ENCODE measurements at regions not wholly inside any gene's neighbourhood (a gene's known extent, or its start where the extent isn't known, plus 50 kb on each side); places are given as distances from the start of the nearest gene placed in this dataset.

- no peak for TF ChIP-seq SPI1 (IDR thresholded peaks at IDR 0.05; ENCODE audit: borderline replicate concordance, low read depth)
- TF ChIP-seq CTCF (IDR thresholded peaks at IDR 0.05; ENCODE audit: insufficient read depth, low read length) = no peak
- TF ChIP-seq, protein P1, sequence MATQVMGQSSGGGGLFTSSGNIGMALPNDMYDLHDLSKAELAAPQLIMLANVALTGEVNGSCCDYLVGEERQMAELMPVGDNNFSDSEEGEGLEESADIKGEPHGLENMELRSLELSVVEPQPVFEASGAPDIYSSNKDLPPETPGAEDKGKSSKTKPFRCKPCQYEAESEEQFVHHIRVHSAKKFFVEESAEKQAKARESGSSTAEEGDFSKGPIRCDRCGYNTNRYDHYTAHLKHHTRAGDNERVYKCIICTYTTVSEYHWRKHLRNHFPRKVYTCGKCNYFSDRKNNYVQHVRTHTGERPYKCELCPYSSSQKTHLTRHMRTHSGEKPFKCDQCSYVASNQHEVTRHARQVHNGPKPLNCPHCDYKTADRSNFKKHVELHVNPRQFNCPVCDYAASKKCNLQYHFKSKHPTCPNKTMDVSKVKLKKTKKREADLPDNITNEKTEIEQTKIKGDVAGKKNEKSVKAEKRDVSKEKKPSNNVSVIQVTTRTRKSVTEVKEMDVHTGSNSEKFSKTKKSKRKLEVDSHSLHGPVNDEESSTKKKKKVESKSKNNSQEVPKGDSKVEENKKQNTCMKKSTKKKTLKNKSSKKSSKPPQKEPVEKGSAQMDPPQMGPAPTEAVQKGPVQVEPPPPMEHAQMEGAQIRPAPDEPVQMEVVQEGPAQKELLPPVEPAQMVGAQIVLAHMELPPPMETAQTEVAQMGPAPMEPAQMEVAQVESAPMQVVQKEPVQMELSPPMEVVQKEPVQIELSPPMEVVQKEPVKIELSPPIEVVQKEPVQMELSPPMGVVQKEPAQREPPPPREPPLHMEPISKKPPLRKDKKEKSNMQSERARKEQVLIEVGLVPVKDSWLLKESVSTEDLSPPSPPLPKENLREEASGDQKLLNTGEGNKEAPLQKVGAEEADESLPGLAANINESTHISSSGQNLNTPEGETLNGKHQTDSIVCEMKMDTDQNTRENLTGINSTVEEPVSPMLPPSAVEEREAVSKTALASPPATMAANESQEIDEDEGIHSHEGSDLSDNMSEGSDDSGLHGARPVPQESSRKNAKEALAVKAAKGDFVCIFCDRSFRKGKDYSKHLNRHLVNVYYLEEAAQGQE (IDR thresholded peaks at IDR 0.05; ENCODE audit: insufficient replicate concordance, low read depth) = no peak
- no peak for TF ChIP-seq POLR2AphosphoS5 (IDR thresholded peaks at IDR 0.05; ENCODE audit: low read depth)
- no peak for TF ChIP-seq GABPA (IDR thresholded peaks at IDR 0.05; ENCODE audit: low read depth)
- H3K4me3 ChIP-seq (replicated peaks; ENCODE audit: insufficient read depth, low read length) = no peak overlapping the region
- no peaks in the 10 kb centered on the region for H3K27me3 ChIP-seq (ENCODE audit: insufficient read depth, poor library complexity, severe bottlenecking)
- H3K27ac ChIP-seq (replicated peaks) = no peak overlapping the region
- DNase-seq (ENCODE audit: low read depth in 1 of 2, low spot score in 1 of 2) = no peak
These were observed 317.5 kb upstream of the AGA start for GRCh38 chr4:177759729-177760128.

- Histone ChIP-seq H3K27me3 (ENCODE audit: insufficient read depth, poor library complexity, severe bottlenecking) (no peaks in the 10 kb centered on the region), H3K4me3 (replicated peaks; ENCODE audit: insufficient read depth, low read length) (no peak overlapping the region), H3K27ac (replicated peaks) (no peak overlapping the region)
- DNase-seq (ENCODE audit: low read depth in 1 of 2, low spot score in 1 of 2) = no peak
- no peak for TF ChIP-seq SPI1 (IDR thresholded peaks at IDR 0.05; ENCODE audit: borderline replicate concordance, low read depth)
- TF ChIP-seq GABPA (IDR thresholded peaks at IDR 0.05; ENCODE audit: low read depth) = no peak
- TF ChIP-seq, protein P1 (IDR thresholded peaks at IDR 0.05; ENCODE audit: insufficient replicate concordance, low read depth) = no peak
- TF ChIP-seq POLR2AphosphoS5 (IDR thresholded peaks at IDR 0.05; ENCODE audit: low read depth) = no peak
- no peak for TF ChIP-seq CTCF (IDR thresholded peaks at IDR 0.05; ENCODE audit: insufficient read depth, low read length)
These were observed 319.5 kb upstream of the AGA start for GRCh38 chr4:177761692-177762091.

DNA sequence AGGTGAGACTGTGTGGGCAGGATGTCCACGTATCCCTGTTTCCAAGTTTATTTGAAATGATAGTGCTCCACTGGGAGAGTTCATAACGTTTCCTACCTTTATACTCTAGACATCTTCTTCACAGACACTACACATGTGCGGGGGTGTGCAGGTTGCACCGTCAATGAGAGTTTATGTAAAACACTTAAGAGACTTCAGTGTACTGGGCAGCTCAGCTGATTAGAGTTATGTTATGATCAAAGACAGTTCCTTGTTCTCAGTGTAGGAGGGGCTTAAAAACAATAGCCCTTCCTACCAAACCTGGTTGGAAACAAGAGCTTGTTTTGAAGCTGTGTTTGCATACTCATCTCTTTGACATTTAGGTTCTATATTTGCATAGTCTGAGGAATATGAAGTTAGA, 326.9 kb upstream of the AGA start:
- no peak for TF ChIP-seq CTCF (IDR thresholded peaks at IDR 0.05; ENCODE audit: insufficient read depth, low read length)
- no peak for TF ChIP-seq GABPA (IDR thresholded peaks at IDR 0.05; ENCODE audit: low read depth)
- no peak for TF ChIP-seq POLR2AphosphoS5 (IDR thresholded peaks at IDR 0.05; ENCODE audit: low read depth)
- no peak for TF ChIP-seq SPI1 (IDR thresholded peaks at IDR 0.05; ENCODE audit: borderline replicate concordance, low read depth)
- TF ChIP-seq, protein P1 (IDR thresholded peaks at IDR 0.05; ENCODE audit: insufficient replicate concordance, low read depth) = no peak
- no peak for DNase-seq (ENCODE audit: low read depth in 1 of 2, low spot score in 1 of 2)
- H3K27ac ChIP-seq (replicated peaks) = no peak overlapping the region
- H3K4me3 ChIP-seq (replicated peaks; ENCODE audit: insufficient read depth, low read length) = no peak overlapping the region
- no peaks in the 10 kb centered on the region for H3K27me3 ChIP-seq (ENCODE audit: insufficient read depth, poor library complexity, severe bottlenecking)

Measured in HL-60 (cell line).